CD8-positive, alpha-beta memory T cell (primary cell): ENCODE measurements at regions not wholly inside any gene's neighbourhood (a gene's known extent, or its start where the extent isn't known, plus 50 kb on each side); places are given as distances from the start of the nearest gene placed in this dataset.

ENCODE experiments used
- CTCF ChIA-PET: fragments of 350-600 bp; sonication (Branson Sonifier 250); formaldehyde crosslinking; loops from one replicate; lab custom pipeline; 2021; ENCODE audit warnings: antibody characterized with exemption; lab: Charles Lee
- POLR2A ChIA-PET: fragments of 350-600 bp; sonication (Branson Sonifier 250); formaldehyde crosslinking; loops from one replicate; lab custom pipeline; 2021; ENCODE audit warnings: antibody characterized with exemption; lab: Charles Lee
- DNase-seq, 5 donors: peaks; one replicate each; pipeline versions ENCODE4 v3.0.0 to v3.0.0-alpha.2; 2020 to 2022; ENCODE audit warnings: mixed read lengths in 1 of 5
- H3K27ac ChIP-seq: one replicate; pipeline ENCODE4 v1.7.0; 2013; ENCODE audit warnings: low read depth, mild to moderate bottlenecking, low read length, moderate library complexity
- H3K27me3 ChIP-seq: 2 replicates; pipeline ENCODE4 v1.7.0; 2013; ENCODE audit warnings: low read length, mild to moderate bottlenecking; ENCODE audit not compliant: insufficient read depth, poor library complexity, severe bottlenecking
- H3K36me3 ChIP-seq: 2 replicates; pipeline ENCODE4 v1.7.0; 2013; ENCODE audit warnings: mild to moderate bottlenecking, low read length, moderate library complexity; ENCODE audit not compliant: insufficient read depth
- H3K4me1 ChIP-seq: 2 replicates; pipeline ENCODE4 v1.7.0; 2013; ENCODE audit warnings: mild to moderate bottlenecking, low read length, moderate library complexity; ENCODE audit not compliant: insufficient read depth
- H3K4me3 ChIP-seq: 2 replicates; pipeline ENCODE4 v1.7.0; 2013; ENCODE audit warnings: mild to moderate bottlenecking, low read length
- H3K9me3 ChIP-seq: 2 replicates; pipeline ENCODE4 v1.7.0; 2013; ENCODE audit warnings: mild to moderate bottlenecking, low read length
- H3K27ac Mint-ChIP-seq, 8 donors: one replicate each; pipeline ENCODE4 v1.8.0; 2020 to 2021; ENCODE audit warnings: mixed read lengths in 8 of 8, mild to moderate bottlenecking in 6 of 8, inconsistent platforms in 3 of 8, moderate library complexity in 3 of 8
- H3K27me3 Mint-ChIP-seq, 2 donors: one replicate each; pipeline ENCODE4 v1.8.0; 2020 to 2021; ENCODE audit warnings: mixed read lengths in 2 of 2, mild to moderate bottlenecking in 1 of 2, moderate library complexity in 1 of 2
- H3K36me3 Mint-ChIP-seq, 3 donors: one replicate each; pipeline ENCODE4 v1.8.0; 2020 to 2021; ENCODE audit warnings: mixed read lengths in 3 of 3, inconsistent platforms in 1 of 3, mild to moderate bottlenecking in 1 of 3
- H3K4me1 Mint-ChIP-seq, 3 donors: one replicate each; pipeline ENCODE4 v1.8.0; 2020 to 2021; ENCODE audit warnings: mixed read lengths in 3 of 3, inconsistent platforms in 1 of 3, mild to moderate bottlenecking in 1 of 3
- H3K4me3 Mint-ChIP-seq, 7 donors: one replicate each; pipeline ENCODE4 v1.8.0; 2020 to 2021; ENCODE audit warnings: mixed read lengths in 7 of 7, mild to moderate bottlenecking in 6 of 7, moderate library complexity in 4 of 7, inconsistent platforms in 2 of 7
- H3K9me3 Mint-ChIP-seq, 5 donors: one replicate each; pipeline ENCODE4 v1.8.0; 2020 to 2022; ENCODE audit warnings: mixed read lengths in 5 of 5, mild to moderate bottlenecking in 3 of 5, moderate library complexity in 2 of 5, inconsistent platforms in 1 of 5

- no peak overlapping the region for H3K27ac ChIP-seq
- no peaks in the 10 kb centered on the region for H3K36me3 Mint-ChIP-seq
- no peaks in the 10 kb centered on the region for H3K27me3 ChIP-seq
- H3K4me1 ChIP-seq: no peaks in the 10 kb centered on the region
- peaks cover 0 to under 1% (median 0%) of the 10 kb centered on the region in 5 donors for H3K9me3 Mint-ChIP-seq
- H3K27ac Mint-ChIP-seq: no peak overlapping the region
- no peak overlapping the region for H3K4me3 Mint-ChIP-seq
- H3K4me1 Mint-ChIP-seq: no peaks in the 10 kb centered on the region
- H3K4me3 ChIP-seq: no peak overlapping the region
- CTCF ChIA-PET: no interaction called here
- no peaks in the 10 kb centered on the region for H3K9me3 ChIP-seq
- H3K27me3 Mint-ChIP-seq: peaks cover 5 to 10% of the 10 kb centered on the region in 2 donors
- H3K36me3 ChIP-seq: no peaks in the 10 kb centered on the region
- POLR2A ChIA-PET: no interaction called here
- DNase-seq: no peak
Measured at GRCh38 chr7:131967216-131967730, 410.8 kb upstream of the PODXL start.

DNA sequence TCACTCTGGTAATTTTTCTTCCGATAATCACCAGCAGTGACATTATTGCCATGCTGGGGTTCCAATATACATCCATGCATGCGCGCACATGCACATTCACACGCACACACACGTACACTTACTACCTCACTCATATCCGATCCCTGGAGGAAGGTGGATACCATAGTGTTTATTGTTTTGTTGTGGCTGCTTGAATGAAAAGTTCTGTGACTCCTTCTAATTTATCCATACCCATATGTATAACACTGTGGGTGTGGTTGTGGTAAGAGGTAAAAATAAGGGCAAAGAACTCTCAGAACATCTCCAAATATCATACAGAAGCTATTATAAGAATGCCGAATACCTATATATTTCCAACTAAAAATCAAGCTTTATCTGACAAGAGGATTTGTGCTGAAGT lies 407.8 kb upstream of the PODXL start:
- H3K4me1 Mint-ChIP-seq: no peaks in the 10 kb centered on the region

GRCh38 chr7:131961054-131961680 lies 404.7 kb upstream of the PODXL start:
- H3K27ac ChIP-seq: no peak overlapping the region
- H3K4me3 Mint-ChIP-seq: no peak overlapping the region
- no peaks in the 10 kb centered on the region for H3K9me3 ChIP-seq
- H3K4me3 ChIP-seq: no peak overlapping the region
- H3K4me1 ChIP-seq: no peaks in the 10 kb centered on the region
- no peak for DNase-seq
- ChIA-PET CTCF (no interaction called here), POLR2A (no interaction called here)
- H3K9me3 Mint-ChIP-seq: peaks cover 0 to 3% (median 0%) of the 10 kb centered on the region in 5 donors
- peaks cover 6 to 9% of the 10 kb centered on the region in 2 donors for H3K27me3 Mint-ChIP-seq
- H3K4me1 Mint-ChIP-seq: no peaks in the 10 kb centered on the region
- H3K36me3 ChIP-seq: no peaks in the 10 kb centered on the region
- H3K36me3 Mint-ChIP-seq: no peaks in the 10 kb centered on the region
- no peaks in the 10 kb centered on the region for H3K27me3 ChIP-seq
- H3K27ac Mint-ChIP-seq: no peak overlapping the region

More for the DNA sequence above, 407.8 kb upstream of the PODXL start:
- no peak for DNase-seq
- H3K9me3 Mint-ChIP-seq: peaks cover 0 to 2% (median 0%) of the 10 kb centered on the region in 5 donors
- no peak overlapping the region for H3K27ac ChIP-seq
- CTCF ChIA-PET: no interaction called here
- H3K9me3 ChIP-seq: no peaks in the 10 kb centered on the region
- peaks cover 8 to 13% of the 10 kb centered on the region in 2 donors for H3K27me3 Mint-ChIP-seq
- POLR2A ChIA-PET: no interaction called here
- H3K27ac Mint-ChIP-seq: no peak overlapping the region
- H3K4me1 ChIP-seq: no peaks in the 10 kb centered on the region
- no peaks in the 10 kb centered on the region for H3K36me3 Mint-ChIP-seq
- H3K36me3 ChIP-seq: no peaks in the 10 kb centered on the region
- H3K4me3 Mint-ChIP-seq: no peak overlapping the region
- no peaks in the 10 kb centered on the region for H3K27me3 ChIP-seq
- H3K4me3 ChIP-seq: no peak overlapping the region

GRCh38 chr7:131959106-131959812 lies 402.8 kb upstream of the PODXL start:
- Mint-ChIP-seq H3K27ac (no peak overlapping the region), H3K36me3 (no peaks in the 10 kb centered on the region), H3K4me3 (no peak overlapping the region), H3K9me3 (peaks cover 0 to 3% (median under 1%) of the 10 kb centered on the region in 5 donors), H3K4me1 (no peaks in the 10 kb centered on the region), H3K27me3 (peaks cover 5 to 6% of the 10 kb centered on the region in 2 donors)
- Histone ChIP-seq H3K27me3 (no peaks in the 10 kb centered on the region), H3K4me1 (no peaks in the 10 kb centered on the region), H3K9me3 (no peaks in the 10 kb centered on the region), H3K36me3 (no peaks in the 10 kb centered on the region), H3K4me3 (no peak overlapping the region), H3K27ac (no peak overlapping the region)
- POLR2A ChIA-PET: no interaction called here
- DNase-seq: no peak
- CTCF ChIA-PET: no interaction called here

DNA sequence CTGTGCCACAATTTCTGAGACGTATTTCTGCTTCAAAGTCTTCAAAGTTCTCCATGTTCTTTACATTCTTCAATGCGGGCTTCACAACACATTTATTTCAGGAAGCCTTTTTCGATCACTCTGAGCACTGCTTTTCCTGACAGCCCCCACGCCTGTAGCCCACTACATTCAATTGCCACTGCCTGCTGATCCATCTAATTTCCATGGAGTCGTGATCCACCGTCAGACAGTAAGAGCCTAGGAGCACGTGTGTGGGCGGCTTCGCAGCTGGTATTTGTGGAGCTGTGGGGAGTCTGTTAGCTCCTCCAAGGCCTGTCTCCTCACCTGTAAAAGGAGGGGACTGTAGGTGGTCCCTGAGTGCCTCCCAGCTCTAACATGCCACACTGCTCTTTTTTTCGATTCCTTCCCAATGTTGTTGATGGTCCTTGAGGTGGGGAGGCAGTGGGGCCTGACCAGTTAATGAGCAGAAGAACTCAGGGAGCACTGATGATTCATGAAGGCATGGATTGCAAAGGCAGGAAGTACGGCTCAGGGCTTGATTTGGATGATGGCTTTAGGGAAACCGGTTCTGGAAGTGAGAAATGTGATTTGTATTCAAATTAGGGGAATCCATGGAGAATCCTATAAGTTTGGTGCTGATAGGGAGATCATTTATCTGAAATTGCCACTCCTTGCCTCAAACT lies 401.1 kb upstream of the PODXL start:
- Mint-ChIP-seq H3K36me3 (no peaks in the 10 kb centered on the region), H3K27me3 (peaks cover 6 to 8% of the 10 kb centered on the region in 2 donors), H3K9me3 (peaks cover 0 to 3% (median 2%) of the 10 kb centered on the region in 5 donors), H3K4me1 (no peaks in the 10 kb centered on the region), H3K27ac (no peak overlapping the region), H3K4me3 (no peak overlapping the region)
- H3K27ac ChIP-seq: no peak overlapping the region
- ChIA-PET CTCF (no interaction called here), POLR2A (no interaction called here)
- H3K36me3 ChIP-seq: no peaks in the 10 kb centered on the region
- no peak overlapping the region for H3K4me3 ChIP-seq
- H3K4me1 ChIP-seq: no peaks in the 10 kb centered on the region
- H3K27me3 ChIP-seq: no peaks in the 10 kb centered on the region
- H3K9me3 ChIP-seq: no peaks in the 10 kb centered on the region
- no peak for DNase-seq

- Mint-ChIP-seq H3K4me3 (no peak overlapping the region), H3K27ac (no peak overlapping the region), H3K9me3 (peaks cover 0 to 5% (median 2%) of the 10 kb centered on the region in 5 donors), H3K36me3 (no peaks in the 10 kb centered on the region), H3K4me1 (no peaks in the 10 kb centered on the region), H3K27me3 (peaks cover 6 to 9% of the 10 kb centered on the region in 2 donors)
- H3K4me1 ChIP-seq: no peaks in the 10 kb centered on the region
- no peak overlapping the region for H3K4me3 ChIP-seq
- no peaks in the 10 kb centered on the region for H3K36me3 ChIP-seq
- no peaks in the 10 kb centered on the region for H3K27me3 ChIP-seq
- ChIA-PET CTCF (no interaction called here), POLR2A (no interaction called here)
- DNase-seq: no peak
- no peaks in the 10 kb centered on the region for H3K9me3 ChIP-seq
- H3K27ac ChIP-seq: no peak overlapping the region
Measured at GRCh38 chr7:131956864-131957263, 400.4 kb upstream of the PODXL start.

DNA sequence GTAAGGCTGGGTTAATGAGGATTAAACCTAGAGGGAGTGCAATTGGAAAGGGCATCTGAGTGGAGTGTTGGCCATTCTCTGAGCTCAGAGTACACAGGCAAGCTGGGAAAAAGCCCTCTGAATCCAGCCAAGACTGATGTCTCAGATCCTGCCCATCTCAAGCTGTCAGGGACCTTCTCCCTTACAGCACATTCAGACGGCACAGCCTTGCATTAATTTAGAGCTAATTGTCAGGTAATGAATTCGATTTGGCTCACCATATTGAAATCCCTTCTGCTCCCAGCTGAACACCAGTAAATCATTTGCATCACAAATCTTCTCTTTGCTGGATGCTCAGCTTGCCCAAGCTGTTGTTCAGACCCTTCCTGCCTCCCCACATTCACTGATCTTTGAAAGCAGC lies 399.3 kb upstream of the PODXL start:
- Histone ChIP-seq H3K4me3 (no peak overlapping the region), H3K36me3 (no peaks in the 10 kb centered on the region), H3K27me3 (no peaks in the 10 kb centered on the region), H3K9me3 (no peaks in the 10 kb centered on the region), H3K4me1 (no peaks in the 10 kb centered on the region), H3K27ac (no peak overlapping the region)
- H3K27me3 Mint-ChIP-seq: peaks cover 5 to 7% of the 10 kb centered on the region in 2 donors
- no peaks in the 10 kb centered on the region for H3K36me3 Mint-ChIP-seq
- CTCF ChIA-PET: interaction anchor here (1.0 kb wide), 1 partner anchor 14 kb away, joined by 3 read pairs; no protein-coding TSS in a partner anchor
- H3K4me3 Mint-ChIP-seq: no peak overlapping the region
- POLR2A ChIA-PET: no interaction called here
- no peak overlapping the region for H3K27ac Mint-ChIP-seq
- H3K4me1 Mint-ChIP-seq: no peaks in the 10 kb centered on the region
- peaks cover 0 to 9% (median 4%) of the 10 kb centered on the region in 5 donors for H3K9me3 Mint-ChIP-seq
- DNase-seq: no peak

DNA sequence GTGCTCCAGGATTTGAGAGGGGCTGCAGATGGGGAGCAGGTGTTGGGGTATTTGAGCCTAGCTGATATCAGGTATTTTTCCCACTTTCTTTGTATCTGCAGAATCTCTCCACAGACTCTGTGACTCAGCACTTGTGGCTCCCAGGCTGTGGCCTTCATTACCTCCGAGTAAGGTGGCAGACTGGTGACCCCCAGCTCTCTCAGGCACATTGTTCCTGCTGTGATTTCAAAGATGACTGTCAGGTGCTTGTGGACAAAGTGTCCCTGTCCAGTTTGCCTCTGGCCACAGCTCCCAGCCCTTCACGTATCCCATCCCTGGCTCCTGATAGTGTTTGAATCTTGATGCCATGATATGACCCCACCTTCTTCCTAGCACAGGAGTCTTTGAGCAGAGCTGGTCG lies 396.8 kb upstream of the PODXL start:
- Mint-ChIP-seq H3K36me3 (no peaks in the 10 kb centered on the region), H3K27ac (no peak overlapping the region), H3K27me3 (peaks cover 6 to 8% of the 10 kb centered on the region in 2 donors), H3K4me1 (no peaks in the 10 kb centered on the region), H3K9me3 (peaks cover 0 to 10% (median 2%) of the 10 kb centered on the region in 5 donors), H3K4me3 (no peak overlapping the region)
- no peak for DNase-seq
- Histone ChIP-seq H3K36me3 (no peaks in the 10 kb centered on the region), H3K4me1 (no peaks in the 10 kb centered on the region), H3K27me3 (no peaks in the 10 kb centered on the region), H3K4me3 (no peak overlapping the region), H3K27ac (no peak overlapping the region), H3K9me3 (no peaks in the 10 kb centered on the region)
- ChIA-PET CTCF (no interaction called here), POLR2A (no interaction called here)
